NCI-H226 (cell line): ENCODE measurements at regions not wholly inside any gene's neighbourhood (a gene's known extent, or its start where the extent isn't known, plus 50 kb on each side); places are given as distances from the start of the nearest gene placed in this dataset.
A peak's percentile ranks its signal among the peaks of the same experiment; 100 is the strongest.
"Not testable (repeated sequence)": the region's sequence is repeated elsewhere in the genome, so short reads cannot be mapped to it uniquely, and the experiment has no call there.

ENCODE experiments used
- DNase-seq: peaks from one replicate; pipeline ENCODE4 v3.0.0-alpha.2; 2015

GRCh38 chr3:103195216-103195615 is 760.4 kb downstream of the ZPLD1 start:
- DNase-seq = peak; percentile 7

GRCh38 chr3:103203441-103203840 is 768.6 kb downstream of the ZPLD1 start:
- DNase-seq = no peak

DNA sequence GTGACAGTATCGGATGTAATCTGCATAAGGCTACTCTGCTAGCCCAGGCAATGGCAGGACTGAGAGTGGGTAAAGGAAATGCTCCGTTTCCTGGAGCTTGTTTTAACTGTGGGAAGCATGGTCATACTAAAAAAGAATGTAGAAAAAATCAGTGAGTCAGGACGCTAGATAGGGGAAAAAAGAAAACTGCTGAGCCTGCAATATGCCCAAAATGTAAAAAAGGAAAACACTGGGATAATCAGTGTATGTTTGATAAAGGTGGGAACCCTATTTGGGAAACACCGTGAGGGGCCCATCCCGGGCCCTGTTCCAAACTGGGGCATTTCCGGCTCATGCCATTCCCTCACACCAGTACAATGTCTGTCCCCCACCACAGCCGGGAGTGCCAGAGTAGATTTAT is 775.8 kb downstream of the ZPLD1 start:
- DNase-seq = no peak

- DNase-seq = peak; percentile 12
Measured at GRCh38 chr3:103218146-103218545, 783.3 kb downstream of the ZPLD1 start.

- DNase-seq = peak; percentile 66
Measured at GRCh38 chr3:103218793-103219192, 784.0 kb downstream of the ZPLD1 start.

DNA sequence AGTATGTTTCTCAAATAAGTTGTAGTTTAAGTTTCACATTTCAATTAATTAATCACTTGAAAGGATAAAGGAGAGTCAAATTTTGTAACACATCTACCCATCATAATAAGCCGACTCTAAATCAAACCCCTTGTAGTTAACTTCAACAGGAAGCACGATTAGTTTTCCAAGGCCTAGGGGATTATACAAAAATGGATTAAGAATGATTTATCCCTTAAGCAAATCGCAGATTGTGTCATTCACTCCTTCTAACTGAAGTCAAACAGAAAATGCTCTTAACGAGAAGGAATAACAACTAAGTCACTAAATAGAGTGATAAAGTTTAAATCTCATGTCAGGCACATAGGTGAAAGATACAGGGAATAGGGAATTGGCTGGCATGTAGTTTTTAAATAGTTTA is 792.8 kb downstream of the ZPLD1 start:
- no peak for DNase-seq

- no peak for DNase-seq
Measured at GRCh38 chr3:103247459-103247858, 812.6 kb downstream of the ZPLD1 start.

DNA sequence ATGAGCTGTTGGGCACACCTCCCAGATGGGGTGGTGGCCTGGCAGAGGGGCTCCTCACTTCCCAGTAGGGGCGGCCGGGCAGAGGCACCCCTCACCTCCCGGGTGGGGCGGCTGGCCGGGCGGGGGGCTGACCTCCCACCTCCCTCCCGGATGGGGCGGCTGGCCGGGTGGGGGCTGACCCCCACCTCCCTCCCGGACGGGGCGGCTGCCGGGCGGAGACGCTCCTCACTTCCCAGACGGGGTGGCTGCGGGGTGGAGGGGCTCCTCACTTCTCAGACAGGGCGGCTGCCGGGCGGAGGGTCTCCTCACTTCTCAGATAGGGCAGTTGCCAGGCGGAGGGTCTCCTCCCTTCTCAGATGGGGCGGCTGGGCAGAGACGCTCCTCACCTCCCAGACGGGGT is 820.0 kb downstream of the ZPLD1 start:
- not testable (repeated sequence) for DNase-seq

DNA sequence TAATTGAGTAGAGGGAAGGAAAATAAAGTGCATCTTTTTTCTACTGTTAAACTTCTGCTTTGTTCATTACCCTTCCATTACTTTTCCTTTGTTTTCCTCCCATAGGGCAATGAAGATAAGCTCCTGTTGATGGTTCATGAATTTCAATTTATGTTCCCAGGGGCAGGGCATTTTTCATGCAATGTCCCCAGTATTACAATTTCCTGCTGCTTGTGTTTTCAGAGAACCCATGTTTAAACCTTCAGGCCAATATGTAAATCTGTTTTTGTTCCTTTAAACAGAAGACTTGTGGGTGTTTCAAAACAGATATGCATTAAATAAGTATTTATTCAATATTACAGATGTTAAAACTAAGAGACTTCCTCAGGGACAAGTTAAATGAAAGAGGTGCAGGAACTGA is 834.5 kb downstream of the ZPLD1 start:
- DNase-seq = no peak

DNA sequence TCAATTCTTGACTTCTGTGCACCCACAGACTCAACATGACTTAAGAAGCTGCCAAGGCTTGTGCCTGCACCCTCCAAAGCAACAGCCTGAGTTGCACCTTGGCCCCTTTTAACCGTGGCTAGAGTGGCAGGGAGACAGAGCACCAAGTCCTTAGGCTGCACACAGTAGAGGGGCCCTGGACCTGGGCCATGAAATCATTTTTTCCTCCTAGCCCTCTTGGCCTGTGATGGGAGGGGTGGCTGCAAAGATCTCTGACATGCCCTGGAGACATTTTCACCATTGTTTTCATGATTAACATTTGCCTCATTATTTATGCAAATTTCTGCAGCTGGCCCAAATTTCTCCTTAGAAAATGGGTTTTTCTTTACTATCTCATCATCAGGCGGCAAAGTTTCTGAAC is 836.8 kb downstream of the ZPLD1 start:
- DNase-seq = no peak

DNA sequence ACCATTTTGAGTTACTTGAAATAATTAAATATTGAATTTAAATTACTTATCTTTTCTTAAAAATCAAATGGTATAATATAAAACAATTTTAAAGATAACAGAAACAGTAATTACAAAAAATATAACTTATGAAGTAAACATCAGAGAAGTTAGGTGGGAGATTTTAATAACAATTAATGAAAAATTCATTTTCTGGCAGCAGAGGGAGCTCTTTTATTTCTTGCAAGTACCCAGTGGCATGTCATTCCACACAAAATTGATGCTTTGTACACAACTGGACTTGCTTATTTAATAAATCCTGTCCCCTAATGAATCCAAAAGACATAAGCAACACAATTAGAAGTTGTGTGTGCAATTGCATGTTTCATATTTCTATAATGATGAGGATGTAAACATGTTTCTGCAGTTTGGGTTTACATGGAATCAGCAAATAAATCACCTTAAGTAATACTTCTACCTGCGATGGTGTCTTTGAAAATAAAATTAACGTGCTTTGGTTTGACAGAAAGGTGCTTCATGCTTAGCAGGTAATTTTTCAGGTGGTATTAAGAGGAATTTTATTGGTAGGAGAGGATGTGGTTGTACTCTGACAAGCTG is 861.3 kb downstream of the ZPLD1 start:
- no peak for DNase-seq

GRCh38 chr3:103297502-103297901 is 862.7 kb downstream of the ZPLD1 start:
- not testable (repeated sequence) for DNase-seq

- no peak for DNase-seq
Measured at GRCh38 chr3:103306104-103306503, 871.3 kb downstream of the ZPLD1 start.

- no peak for DNase-seq
Measured at GRCh38 chr3:103308921-103309320, 874.1 kb downstream of the ZPLD1 start.

DNA sequence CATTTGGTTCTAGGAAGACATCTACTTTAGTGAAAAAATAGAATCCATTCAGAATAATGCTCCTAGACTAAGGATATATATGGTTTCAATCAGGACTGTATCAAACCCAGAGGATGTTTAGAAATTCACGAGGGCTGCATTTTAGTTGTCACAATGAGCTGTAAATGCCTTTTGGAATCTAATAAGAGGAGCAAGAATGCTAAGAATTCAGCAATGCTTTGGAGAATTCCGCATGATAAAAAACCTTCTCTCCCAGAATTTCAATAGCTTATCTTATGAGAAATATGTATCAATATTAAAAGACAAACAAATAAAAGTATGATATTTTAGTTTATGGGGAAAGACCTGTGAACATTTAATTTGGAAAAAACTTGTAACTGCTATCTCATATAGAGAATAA is 885.1 kb downstream of the ZPLD1 start:
- DNase-seq = no peak

DNA sequence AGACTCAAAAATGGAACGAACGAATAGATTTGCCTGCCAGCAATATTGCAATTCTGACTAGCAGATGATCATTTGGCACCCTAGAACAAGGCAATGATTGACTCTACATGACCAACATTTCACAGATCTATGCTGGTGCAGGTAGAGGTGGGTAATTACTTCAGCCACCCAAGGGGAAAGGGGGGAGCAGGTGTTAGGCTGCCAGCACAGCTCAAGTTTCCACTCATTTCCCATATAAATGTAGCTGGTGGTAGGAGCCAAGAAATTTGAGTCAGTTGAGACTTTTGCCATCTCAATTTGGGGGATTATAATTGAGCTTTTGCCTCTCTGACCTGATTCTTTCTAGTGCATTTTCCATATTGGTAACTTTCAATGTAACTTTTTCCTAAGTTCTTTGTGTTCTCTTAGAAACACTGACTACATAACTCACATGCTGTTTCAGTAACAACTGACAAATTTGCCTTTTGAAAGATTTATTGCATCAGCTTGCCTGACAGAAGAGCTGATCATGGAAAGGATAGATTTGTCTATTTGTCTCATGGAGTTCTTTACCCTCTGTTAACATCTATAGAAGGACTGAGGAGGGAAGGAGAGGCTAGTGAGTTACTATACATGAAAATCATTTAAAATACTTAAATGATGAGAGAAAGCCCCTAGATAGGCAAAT is 902.5 kb downstream of the ZPLD1 start:
- no peak for DNase-seq

DNA sequence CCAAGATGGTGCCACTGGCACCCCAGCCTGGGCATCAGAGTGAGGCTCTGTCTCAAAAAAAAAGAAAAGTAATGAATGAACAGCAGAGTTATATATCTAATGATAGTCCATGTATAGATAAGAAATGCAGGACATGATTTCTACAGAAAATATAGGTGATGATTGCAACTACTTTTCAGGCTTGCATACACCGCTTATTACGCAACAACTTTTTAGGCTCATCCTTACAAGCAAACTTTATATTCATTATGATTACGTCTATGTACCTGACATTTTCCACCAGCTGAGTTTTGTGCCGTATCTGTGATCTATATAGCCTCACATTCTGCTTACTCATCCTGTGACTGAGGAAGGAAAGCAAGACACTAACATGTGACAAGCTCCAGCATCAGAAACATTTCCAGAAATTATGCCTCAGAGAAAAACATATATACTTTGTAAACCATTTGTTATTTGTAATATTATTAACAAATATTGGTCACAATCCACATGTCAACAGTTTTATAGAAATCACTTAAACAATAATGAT is 906.3 kb downstream of the ZPLD1 start:
- no peak for DNase-seq

DNA sequence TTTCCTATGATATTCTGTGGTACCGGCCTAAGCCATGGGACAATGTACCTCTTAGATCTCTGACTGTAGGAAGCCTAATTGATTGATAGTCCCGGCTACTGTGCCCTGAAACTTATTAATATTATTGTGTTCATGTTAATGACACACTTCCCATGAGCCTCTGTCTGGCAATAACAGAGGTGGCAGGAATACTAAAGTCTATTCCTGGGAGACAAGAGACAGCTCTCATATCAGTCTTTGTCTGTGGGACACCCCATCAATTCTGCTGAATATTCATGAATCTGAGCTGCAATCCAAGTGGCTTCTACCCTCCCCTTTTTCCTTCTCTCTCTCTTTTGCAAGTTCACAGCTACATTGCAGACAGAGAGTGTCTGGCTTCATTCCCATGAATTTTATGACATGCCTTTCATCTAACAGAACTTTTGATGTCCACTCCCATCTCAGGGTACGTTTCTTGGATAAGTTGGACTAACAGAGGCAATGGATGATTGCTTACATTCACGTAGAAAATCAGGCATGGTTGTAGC is 907.5 kb downstream of the ZPLD1 start:
- no peak for DNase-seq

DNA sequence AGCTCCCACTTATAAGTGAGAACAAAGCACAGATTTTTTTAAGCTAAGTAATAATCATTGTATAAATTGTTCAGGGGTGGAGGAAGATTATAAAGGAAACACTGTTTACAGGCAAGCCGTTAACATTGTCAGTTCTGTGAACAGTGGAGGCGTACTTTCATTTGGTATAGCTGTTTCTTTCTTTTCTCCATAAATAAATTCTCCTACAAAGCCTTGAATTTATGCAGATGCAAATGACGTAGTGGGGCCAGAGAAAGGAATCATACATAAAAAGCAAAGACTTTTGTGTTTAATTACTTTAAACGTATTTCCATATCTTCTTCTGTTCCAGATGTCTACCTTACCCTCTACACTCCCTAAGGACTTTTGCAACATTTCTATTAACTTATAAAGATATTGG is 914.9 kb downstream of the ZPLD1 start:
- no peak for DNase-seq

- DNase-seq = no peak
Measured at GRCh38 chr3:103365467-103365866, 930.7 kb downstream of the ZPLD1 start.

DNA sequence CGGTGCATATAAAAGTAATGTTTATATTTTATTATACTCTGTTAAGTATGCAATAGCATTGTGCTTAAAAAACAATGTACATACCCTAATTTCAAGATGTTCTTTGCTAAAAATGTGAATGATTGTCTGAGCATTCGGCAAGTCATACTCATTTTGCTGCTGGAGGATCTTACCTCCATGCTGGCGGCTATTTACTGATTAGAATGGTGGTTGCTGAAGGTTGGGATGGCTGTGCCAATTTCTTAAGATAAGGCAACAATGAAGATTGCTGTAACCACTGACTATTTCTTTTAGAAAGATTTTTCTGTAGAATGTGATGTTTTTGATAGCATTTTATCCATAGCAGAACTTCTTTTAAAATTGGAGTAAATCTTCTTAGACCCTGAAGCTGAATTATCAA is 932.7 kb downstream of the ZPLD1 start:
- DNase-seq = no peak

GRCh38 chr3:103371411-103371810 is 936.6 kb downstream of the ZPLD1 start:
- no peak for DNase-seq

- no peak for DNase-seq
Measured at GRCh38 chr3:103372031-103372430, 937.2 kb downstream of the ZPLD1 start.

DNA sequence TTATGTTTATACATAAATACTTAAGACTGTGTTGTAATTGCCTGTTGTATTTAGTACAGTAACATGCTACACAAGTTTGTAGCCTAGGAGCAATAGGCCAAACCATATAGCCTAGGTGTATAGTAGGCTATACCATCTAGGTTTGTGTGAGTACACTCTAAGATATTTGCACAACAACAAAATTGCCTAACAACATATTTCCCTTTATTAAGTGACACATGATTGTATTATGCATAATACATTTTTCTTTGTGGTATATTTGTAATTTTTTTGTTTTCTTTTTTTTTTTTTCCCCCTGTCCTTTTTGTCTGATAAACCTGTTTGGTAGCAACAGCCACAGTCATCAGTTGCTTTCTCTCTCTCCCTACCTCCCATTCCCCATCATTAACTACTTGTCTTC is 945.6 kb downstream of the ZPLD1 start:
- no peak for DNase-seq
